GM21381 (cell line): ENCODE measurements at regions not wholly inside any gene's neighbourhood (a gene's known extent, or its start where the extent isn't known, plus 50 kb on each side); places are given as distances from the start of the nearest gene placed in this dataset.
"Not testable (repeated sequence)": the region's sequence is repeated elsewhere in the genome, so short reads cannot be mapped to it uniquely, and the experiment has no call there.

Experiments
- ATAC-seq: cut with Tn5 transposase; IDR thresholded peaks from one replicate; pipeline ENCODE4 v1.9.1; 2021; ENCODE audit warnings: mild to moderate bottlenecking, moderate library complexity; ENCODE audit not compliant: unreplicated experiment

GRCh38 chr2:237194906-237195305 lies 109.2 kb downstream of the COPS8 start:
- no peak for ATAC-seq

DNA sequence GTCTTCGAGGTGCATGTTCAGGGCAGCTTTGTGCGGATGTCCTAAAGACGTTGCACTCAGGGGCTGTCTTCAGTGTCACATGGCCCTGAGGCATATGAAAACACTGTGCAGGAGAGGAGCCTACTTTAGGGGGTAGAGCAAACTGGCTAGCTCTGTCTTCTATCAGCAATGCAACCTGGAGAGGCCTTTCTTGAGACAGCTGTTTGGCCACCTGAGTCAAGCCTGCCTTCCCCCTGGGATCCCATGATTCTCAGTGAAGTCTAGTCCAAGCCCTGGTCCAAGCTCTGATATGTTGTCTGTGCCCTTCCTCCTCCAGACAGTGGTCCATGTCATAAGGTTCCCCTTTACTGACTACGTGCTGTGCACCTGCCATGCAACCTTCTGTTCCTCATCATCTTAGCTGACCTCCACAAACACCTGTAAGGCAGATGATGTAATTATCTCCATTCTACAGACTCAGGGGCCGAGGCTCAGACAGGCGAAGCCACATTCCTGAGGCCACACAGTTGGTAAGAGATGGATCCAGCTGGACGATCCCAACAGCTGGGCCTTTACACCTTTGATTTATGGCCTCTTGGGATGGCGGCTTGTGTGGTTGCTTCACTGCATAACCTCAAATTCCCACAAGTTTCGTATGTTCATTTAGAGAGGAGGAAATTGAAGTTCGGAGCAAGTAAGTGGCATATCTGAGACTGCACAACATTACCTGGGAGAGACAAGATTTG lies 109.9 kb downstream of the COPS8 start:
- ATAC-seq: no peak

DNA sequence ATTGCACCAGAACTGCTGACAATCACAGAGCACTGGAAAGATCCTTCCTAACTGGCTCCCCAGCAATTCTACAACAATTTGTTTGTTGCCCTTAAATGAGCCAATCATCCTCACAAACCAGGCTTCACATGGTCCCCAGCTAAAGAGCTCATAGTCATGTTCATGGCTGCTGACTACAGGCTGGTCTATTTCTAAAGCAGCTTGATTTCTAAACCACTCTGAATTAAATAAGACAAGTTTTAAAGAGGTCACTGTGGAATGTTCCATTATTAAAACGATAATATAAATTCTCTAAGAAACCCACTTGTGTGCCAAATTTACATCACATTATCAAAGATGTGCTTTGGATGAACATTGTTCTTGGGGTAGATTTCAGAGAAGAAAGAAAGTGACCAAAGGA lies 110.7 kb downstream of the COPS8 start:
- no peak for ATAC-seq

DNA sequence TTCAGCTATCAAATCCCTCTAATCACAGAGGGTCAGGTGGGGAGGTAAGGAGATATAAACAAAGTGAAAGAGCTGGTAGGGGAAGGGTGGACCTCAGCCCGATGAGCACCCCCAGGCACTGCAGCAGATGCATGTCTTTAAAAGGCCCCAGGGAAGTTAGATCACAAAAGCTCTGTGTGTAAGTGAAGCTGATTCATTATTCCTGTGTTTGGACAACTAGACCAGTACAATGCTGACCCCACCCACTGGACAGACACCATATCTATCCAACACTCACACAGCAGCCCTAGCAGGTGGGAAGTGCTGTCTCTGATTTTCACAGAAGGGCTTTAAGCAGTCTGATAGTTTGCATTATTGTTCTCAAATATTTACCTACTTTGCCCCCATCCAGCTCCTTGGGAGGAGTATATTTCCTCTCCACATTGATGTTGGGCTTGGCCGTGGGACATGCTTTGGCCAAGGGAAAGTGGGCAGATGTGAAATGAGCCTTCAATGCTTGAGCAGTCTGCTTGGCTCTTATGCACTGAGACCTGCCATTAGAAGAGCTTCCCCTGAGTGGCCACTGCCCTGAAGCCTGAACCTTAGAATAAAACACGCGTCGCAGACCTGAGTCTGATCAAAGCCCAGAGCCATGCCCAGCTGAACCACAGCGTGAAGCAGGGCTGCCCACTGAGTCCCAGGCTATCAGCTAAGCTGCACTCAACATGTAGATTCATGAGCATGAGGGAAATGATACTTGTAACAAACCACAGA lies 111.4 kb downstream of the COPS8 start:
- no peak for ATAC-seq

DNA sequence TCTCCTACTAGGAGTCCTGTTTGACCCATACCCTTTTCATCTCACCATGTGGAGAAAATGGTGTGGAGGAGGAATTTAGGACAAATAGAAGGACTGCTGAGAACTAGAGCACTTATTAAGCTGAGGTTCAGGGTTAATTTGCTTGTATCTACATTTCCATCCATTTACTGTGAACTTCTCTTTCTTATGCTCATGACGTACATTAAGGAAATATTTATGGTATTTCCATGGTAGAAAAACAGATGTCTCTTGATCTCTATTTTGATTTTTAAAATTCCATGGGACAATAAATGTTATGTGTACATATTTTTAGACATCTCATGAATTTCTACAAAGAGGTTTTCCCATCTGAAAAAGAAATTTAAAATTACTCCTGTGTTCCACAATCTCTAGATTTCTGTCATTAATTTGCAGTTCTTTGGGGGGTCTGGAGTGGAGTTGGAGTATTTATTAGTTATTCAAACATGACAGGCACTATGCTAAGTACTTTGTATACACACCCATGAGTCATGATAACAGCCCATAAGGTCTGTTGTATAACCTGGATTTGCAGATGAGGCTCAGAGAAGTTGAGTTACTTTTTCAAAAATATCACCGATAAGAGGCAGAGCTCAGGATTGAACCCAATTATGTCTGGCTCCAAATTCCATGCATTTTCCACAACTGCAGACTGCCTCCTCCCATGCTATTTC lies 112.6 kb downstream of the COPS8 start:
- no peak for ATAC-seq

DNA sequence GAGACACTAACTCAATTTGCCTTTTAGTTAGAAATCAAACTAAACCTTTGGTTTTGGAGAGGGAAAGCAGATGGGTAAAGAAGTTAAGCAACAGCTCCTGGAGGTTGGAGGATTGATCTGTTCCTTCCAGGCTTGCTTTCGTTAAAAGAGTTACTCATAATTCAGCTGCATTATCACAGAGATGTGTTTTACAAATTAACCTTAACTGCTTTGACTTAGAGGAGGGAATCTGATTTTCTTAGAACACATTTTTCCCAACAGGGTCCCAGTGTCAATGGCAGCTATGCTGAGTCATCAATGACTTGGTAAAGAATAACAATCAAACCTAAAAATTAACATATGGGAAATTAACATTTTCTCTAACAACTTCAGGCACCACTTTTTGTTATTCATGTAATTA lies 113.4 kb downstream of the COPS8 start:
- ATAC-seq: no peak

GRCh38 chr2:237199577-237199976 lies 113.9 kb downstream of the COPS8 start:
- no peak for ATAC-seq

GRCh38 chr2:237200462-237200861 lies 114.8 kb downstream of the COPS8 start:
- no peak for ATAC-seq

DNA sequence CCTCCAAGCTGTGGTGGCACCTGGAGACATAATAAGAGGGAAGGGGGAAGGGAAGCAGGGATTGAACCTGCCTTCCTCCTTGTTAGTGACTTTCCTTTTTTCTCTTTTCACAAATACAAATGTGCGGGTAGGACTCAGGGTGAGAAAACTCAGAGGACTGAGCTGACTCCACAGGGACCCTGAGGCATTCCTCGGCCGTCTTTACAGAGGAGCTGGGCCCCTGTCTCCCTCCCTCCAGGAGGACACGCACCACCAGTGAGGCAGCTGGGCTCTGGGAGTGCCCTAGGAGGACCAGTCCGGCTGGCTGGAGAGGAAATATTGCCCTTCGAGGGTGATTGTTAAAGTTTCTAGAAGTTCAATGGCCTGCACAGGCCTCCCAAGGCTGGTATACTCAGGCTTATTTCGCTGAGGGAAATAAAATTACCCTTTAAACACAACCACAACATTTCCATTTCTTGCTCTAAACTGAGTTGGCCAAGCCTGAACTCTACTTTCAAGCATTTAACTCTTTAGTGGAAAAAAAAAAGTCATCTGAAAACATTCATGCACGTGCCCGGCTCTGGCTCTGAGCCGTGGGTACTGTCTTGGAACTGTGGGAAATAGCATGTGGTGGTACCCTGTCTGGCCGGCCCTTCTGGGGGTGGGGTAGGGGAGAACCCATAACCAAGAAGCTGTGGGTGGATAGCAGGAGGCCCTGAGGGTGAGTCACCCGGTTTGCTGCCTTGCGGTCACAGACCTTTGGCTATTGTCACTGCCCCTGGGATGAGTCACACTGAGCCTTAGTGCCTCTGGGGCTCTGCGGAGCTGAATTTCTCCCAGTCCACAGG lies 116.0 kb downstream of the COPS8 start:
- ATAC-seq: no peak

GRCh38 chr2:237202288-237203030 lies 116.8 kb downstream of the COPS8 start:
- no peak for ATAC-seq

GRCh38 chr2:237205043-237205541 lies 119.4 kb downstream of the COPS8 start:
- ATAC-seq: no peak

GRCh38 chr2:237205561-237205971 lies 119.9 kb downstream of the COPS8 start:
- no peak for ATAC-seq

DNA sequence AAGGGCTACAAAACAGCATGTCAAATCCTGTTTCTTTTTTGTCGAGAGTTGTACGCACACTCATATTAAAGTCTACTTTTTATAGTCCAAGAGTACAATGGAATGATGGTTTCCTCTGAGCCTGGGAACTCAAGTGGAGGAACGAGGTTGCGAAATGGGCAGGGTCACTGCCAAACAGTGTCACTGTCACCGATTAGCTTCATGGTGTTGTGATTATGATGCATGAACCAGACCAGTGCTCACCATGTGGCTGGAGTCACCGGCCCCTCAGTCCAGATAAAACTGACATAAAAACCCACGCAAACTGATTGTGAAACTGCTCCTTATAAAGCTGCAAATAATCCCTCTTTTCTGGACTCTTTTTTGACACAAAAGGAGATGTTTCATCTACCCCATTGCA lies 122.0 kb downstream of the COPS8 start:
- no peak for ATAC-seq

GRCh38 chr2:237208373-237209260 lies 122.9 kb downstream of the COPS8 start:
- ATAC-seq: no peak

DNA sequence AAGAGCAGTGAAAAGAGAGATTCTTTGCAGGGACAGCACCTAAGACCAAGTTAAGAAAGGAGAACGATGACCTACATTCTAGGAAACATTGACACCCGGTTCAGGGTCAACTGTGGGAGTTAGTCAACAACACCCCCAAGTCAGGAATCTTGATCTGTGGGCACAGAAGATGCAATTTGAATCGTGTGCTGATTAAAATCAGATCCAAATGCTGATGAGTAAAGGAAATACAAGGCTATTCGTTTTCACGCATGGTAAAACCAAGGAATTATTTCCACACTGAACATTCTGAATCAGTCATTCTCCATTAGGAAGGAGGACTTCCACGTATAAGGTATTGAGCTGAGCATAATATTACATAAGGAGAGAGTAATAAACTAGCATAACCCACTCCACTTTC lies 124.2 kb downstream of the COPS8 start:
- ATAC-seq: no peak

GRCh38 chr2:237210297-237210696 lies 124.6 kb downstream of the COPS8 start:
- ATAC-seq: no peak

DNA sequence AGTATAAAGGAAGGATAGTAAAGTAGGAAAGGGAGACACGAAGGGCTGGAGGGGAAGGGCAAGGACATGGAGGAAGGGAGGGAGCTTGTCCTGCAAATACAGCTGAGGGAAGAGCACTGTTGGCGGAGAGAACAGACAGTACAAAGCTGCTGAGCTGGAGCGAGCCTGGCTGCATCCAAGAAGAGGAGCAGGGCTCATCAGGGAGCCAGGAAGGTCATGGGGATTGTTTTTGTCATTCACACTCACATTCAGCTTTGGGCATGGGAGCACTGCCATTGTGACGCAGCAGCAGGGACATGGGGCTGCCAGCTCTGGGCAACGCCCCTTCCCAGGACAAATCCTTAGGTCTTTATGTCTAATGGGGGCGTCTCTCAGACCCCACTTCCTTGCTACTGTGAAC lies 125.1 kb downstream of the COPS8 start:
- no peak for ATAC-seq

DNA sequence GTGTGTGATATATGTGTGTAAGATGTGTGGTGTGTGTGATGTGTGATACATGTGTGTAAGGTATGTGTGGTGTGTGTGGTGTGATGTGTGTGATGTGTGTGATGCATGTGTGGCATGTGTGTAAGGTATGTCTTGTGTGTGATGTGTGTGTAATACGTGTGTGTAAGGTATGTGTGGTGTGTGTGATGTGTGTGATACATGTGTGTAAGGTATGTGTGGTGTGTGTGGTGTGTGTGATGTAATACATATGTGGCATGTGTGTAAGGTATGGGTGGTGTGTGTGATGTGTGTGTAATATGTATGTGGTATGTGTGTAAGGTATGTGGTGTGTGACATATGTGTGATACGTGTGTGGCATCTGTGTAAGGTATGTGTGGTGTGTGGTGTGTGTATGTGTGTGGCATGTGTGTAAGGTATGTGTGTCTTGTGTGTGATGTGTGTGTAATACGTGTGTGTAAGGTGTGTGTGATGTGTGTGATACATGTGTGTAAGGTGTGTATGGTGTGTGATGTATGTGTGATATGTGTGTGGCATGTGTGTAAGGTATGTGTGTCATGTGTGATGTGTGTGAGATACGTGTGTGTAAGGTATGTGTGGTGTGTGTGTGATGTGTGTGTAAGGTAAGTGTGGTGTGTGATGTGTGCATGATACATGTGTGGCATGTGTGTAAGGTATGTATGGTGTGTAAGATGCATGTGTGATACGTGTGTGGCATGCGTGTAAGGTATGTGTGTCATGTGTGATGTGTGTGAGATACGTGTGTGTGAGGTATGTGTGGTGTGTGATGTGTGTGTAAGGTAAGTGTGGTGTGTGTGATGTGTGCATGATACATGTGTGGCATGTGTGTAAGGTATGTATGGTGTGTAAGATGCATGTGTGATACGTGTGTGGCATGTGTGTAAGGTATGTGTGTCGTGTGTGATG lies 126.9 kb downstream of the COPS8 start:
- ATAC-seq: not testable (repeated sequence)
